Upper lobe of left lung (tissue), 4 donors: ENCODE measurements at regions not wholly inside any gene's neighbourhood (a gene's known extent, or its start where the extent isn't known, plus 50 kb on each side); places are given as distances from the start of the nearest gene placed in this dataset.

Source experiments
- CTCF ChIP-seq, 6 experiments: fragments of 450-650 bp in 4 of 6; fragments of 200-600 bp in 2 of 6; sonication (generic) in 2 of 6; IDR thresholded peaks; one replicate each; pipeline ENCODE4 v1.5.1; 2016 to 2019; ENCODE audit warnings: antibody characterized with exemption in 6 of 6
- EP300 ChIP-seq, 4 donors: sonication (generic); formaldehyde crosslinking; IDR thresholded peaks; one replicate each; pipeline ENCODE4 v1.5.1; 2017; ENCODE audit warnings: antibody characterized with exemption in 4 of 4, control low read depth in 2 of 4
- POLR2A ChIP-seq, 4 donors: fragments of 450-650 bp; IDR thresholded peaks; one replicate each; pipeline ENCODE4 v1.5.1; 2016 to 2017; ENCODE audit warnings: antibody characterized with exemption in 4 of 4, mild to moderate bottlenecking in 2 of 4
- POLR2AphosphoS5 ChIP-seq, 2 donors: sonication (generic); formaldehyde crosslinking; IDR thresholded peaks; one replicate each; pipeline ENCODE4 v1.5.1; 2017; ENCODE audit warnings: antibody characterized with exemption in 2 of 2

- TF ChIP-seq POLR2A (IDR thresholded peaks at IDR 0.05): no peak
- no peak for TF ChIP-seq CTCF (IDR thresholded peaks at IDR 0.05)
- TF ChIP-seq POLR2AphosphoS5 (IDR thresholded peaks at IDR 0.05): no peak
- TF ChIP-seq EP300 (IDR thresholded peaks at IDR 0.05): no peak
Observed at GRCh38 chr4:115906428-115906827, 793.0 kb upstream of the NDST4 start.
